ENCODE measurements at regions not wholly inside any gene's neighbourhood (a gene's known extent, or its start where the extent isn't known, plus 50 kb on each side); places are given as distances from the start of the nearest gene placed in this dataset.

GRCh38 chr9:28542928-28543327, 969.6 kb upstream of the C9orf72 start:
- no peaks in the 10 kb centered on the region for H3K4me1 ChIP-seq
- H3K4me3 ChIP-seq, result no peak overlapping the region
- H3K27ac ChIP-seq, result no peak overlapping the region
- H3K36me3 ChIP-seq, result no peaks in the 10 kb centered on the region
- DNase-seq (no peak), ATAC-seq (no peak)
- TF ChIP-seq, protein P1, sequence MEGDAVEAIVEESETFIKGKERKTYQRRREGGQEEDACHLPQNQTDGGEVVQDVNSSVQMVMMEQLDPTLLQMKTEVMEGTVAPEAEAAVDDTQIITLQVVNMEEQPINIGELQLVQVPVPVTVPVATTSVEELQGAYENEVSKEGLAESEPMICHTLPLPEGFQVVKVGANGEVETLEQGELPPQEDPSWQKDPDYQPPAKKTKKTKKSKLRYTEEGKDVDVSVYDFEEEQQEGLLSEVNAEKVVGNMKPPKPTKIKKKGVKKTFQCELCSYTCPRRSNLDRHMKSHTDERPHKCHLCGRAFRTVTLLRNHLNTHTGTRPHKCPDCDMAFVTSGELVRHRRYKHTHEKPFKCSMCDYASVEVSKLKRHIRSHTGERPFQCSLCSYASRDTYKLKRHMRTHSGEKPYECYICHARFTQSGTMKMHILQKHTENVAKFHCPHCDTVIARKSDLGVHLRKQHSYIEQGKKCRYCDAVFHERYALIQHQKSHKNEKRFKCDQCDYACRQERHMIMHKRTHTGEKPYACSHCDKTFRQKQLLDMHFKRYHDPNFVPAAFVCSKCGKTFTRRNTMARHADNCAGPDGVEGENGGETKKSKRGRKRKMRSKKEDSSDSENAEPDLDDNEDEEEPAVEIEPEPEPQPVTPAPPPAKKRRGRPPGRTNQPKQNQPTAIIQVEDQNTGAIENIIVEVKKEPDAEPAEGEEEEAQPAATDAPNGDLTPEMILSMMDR (IDR thresholded peaks at IDR 0.05), result no peak
- no peaks in the 10 kb centered on the region for H3K9me3 ChIP-seq
- intact Hi-C loops (cut with DNase I), result no loop called here
- H3K27me3 ChIP-seq, result no peaks in the 10 kb centered on the region
- 52 to 69% methylated on average over 4 of the region's 4 CpGs for WGBS, 2 donors

DNA sequence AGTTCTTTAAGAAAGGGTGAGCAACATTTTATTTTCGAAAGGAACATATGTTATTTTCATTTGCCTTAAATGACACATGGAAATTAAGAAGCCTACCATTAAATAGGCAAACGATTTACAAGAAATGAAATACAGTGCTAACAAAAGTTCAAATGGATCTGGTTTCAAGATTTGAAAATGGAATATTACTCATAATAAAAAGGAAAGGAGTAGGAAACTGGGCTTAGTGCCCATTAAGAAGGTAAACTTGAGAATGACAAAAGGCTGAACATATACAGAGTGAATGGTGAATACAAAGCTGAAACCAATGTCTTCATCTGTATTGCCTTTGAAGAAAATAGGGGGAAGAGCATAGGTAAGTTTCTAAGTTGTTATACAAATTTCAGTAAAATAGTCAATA, 974.2 kb upstream of the C9orf72 start:
- 54 to 63% methylated on average over 2 of the region's 2 CpGs for WGBS, 2 donors

DNA sequence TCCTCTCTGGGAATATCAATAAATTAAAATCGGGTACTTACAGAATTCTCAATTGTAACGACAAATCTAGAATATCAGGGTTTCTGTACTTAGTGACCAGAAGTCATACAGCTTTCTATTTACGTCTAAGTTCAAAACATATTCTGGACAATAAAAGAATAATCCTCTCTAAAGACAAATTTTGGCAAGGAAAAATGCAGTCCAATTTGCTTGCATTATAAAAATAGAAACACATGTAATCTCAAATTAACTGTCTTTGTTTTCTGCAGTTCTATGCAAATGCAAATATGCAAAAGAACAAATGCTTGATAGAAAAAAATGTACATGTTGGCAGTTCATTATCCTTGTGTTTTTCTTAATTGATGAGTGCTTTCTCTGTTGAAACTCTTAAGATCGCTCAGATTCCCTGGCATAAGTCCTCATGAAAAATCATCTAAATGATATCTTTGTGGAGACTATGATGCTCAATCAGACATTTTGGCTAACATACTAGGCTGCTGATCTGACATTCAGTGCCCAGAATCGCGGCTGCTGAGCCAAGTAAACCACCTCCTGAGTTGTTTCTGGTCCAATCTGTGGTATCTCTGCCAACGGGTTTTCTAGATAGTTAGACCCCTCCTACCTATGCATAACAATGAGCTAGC, 990.1 kb upstream of the C9orf72 start:
- Histone ChIP-seq H3K27ac (no peak overlapping the region), H3K9me3 (peaks cover 0 to 8% (median 0%) of the 10 kb centered on the region in 11 donors), H3K4me3 (no peak overlapping the region), H3K36me3 (no peaks in the 10 kb centered on the region), H3K27me3 (no peaks in the 10 kb centered on the region), H3K4me1 (no peaks in the 10 kb centered on the region)
- DNase-seq (no peak), ATAC-seq (no peak)
- TF ChIP-seq, protein P1 (IDR thresholded peaks at IDR 0.05), result no peak
- intact Hi-C loops (cut with DNase I), result loop anchor here in 2 of 10 donors (10.0 kb wide), 2 partner anchors 51 to 59 kb away; no protein-coding TSS in a partner anchor
- WGBS, 2 donors, result 73 to 75% methylated on average over 7 of the region's 7 CpGs

More for the DNA sequence above, 974.2 kb upstream of the C9orf72 start:
- Histone ChIP-seq H3K4me1 (no peaks in the 10 kb centered on the region), H3K27me3 (no peaks in the 10 kb centered on the region), H3K27ac (no peak overlapping the region), H3K9me3 (peaks cover 0 to 31% (median 5%) of the 10 kb centered on the region in 11 donors), H3K36me3 (no peaks in the 10 kb centered on the region), H3K4me3 (no peak overlapping the region)
- intact Hi-C loops (cut with DNase I), result no loop called here
- TF ChIP-seq, protein P1 (IDR thresholded peaks at IDR 0.05), result no peak
- DNase-seq, result no peak
- no peak for ATAC-seq

- H3K27ac ChIP-seq, result no peak overlapping the region
- no peaks in the 10 kb centered on the region for H3K27me3 ChIP-seq
- DNase-seq (no peak), ATAC-seq (no peak)
- H3K9me3 ChIP-seq, result peaks cover 0 to 26% (median 3%) of the 10 kb centered on the region in 11 donors
- WGBS, 2 donors, result 78 to 79% methylated on average over 1 of the region's 1 CpG
- H3K4me1 ChIP-seq, result no peaks in the 10 kb centered on the region
- TF ChIP-seq, protein P1 (IDR thresholded peaks at IDR 0.05), result no peak
- intact Hi-C loops (cut with DNase I), result no loop called here
- no peaks in the 10 kb centered on the region for H3K36me3 ChIP-seq
- no peak overlapping the region for H3K4me3 ChIP-seq
Observed at GRCh38 chr9:28583832-28584231, 1010.6 kb upstream of the C9orf72 start.
